Caco-2 (cell line): ENCODE measurements at regions not wholly inside any gene's neighbourhood (a gene's known extent, or its start where the extent isn't known, plus 50 kb on each side); places are given as distances from the start of the nearest gene placed in this dataset.
A peak's percentile ranks its signal among the peaks of the same experiment; 100 is the strongest.

Experiments
- BruUV-seq: library from RNA; stranded (reverse); fragments of 400-500 nt; replicated peaks from 2 replicates; lab custom pipeline; 2021; lab: Mats Ljungman, UMichigan
- CTCF ChIA-PET: fragments of 300-600 bp; sonication (Branson Sonifier 250); formaldehyde crosslinking; loops from one replicate; lab custom pipeline; 2022; ENCODE audit warnings: antibody characterized with exemption; lab: Charles Lee
- POLR2A ChIA-PET: fragments of 300-600 bp; sonication (Branson Sonifier 250); formaldehyde crosslinking; loops from one replicate; lab custom pipeline; 2022; ENCODE audit warnings: antibody characterized with exemption; lab: Charles Lee
- DNase-seq, 2 experiments: peaks; one replicate each; pipeline versions ENCODE4 v3.0.0 to v3.0.0-alpha.2; 2020 to 2022
- H3K27me3 ChIP-seq: replicated peaks from 2 replicates; pipeline ENCODE4 v1.6.0; 2011; ENCODE audit warnings: low read length; ENCODE audit not compliant: control insufficient read depth, insufficient read depth
- H3K36me3 ChIP-seq: 2 replicates; pipeline ENCODE4 v1.5.1; 2011; ENCODE audit warnings: low read length; ENCODE audit not compliant: control insufficient read depth, insufficient read depth
- H3K4me1 ChIP-seq: fragments of 250-450 bp; sonication (Bioruptor Pico); 2 replicates; pipeline ENCODE4 v1.5.1; 2020; ENCODE audit warnings: mild to moderate bottlenecking
- H3K4me3 ChIP-seq: 2 replicates; pipeline ENCODE4 v1.5.1; 2011; ENCODE audit warnings: low read depth, mild to moderate bottlenecking, control low read depth, low read length
- H3K9me3 ChIP-seq: fragments of 250-450 bp; sonication (Bioruptor Pico); 2 replicates; pipeline ENCODE4 v1.5.1; 2020; ENCODE audit warnings: mild to moderate bottlenecking, moderate library complexity
- H3K27ac Mint-ChIP-seq: one replicate; pipeline ENCODE4 v1.8.0; 2022; ENCODE audit warnings: mixed read lengths; ENCODE audit not compliant: unreplicated experiment
- H3K27me3 Mint-ChIP-seq: one replicate; pipeline ENCODE4 v1.8.0; 2022; ENCODE audit warnings: mixed read lengths; ENCODE audit not compliant: insufficient read depth, unreplicated experiment
- H3K36me3 Mint-ChIP-seq: one replicate; pipeline ENCODE4 v1.8.0; 2022; ENCODE audit warnings: mild to moderate bottlenecking, mixed read lengths; ENCODE audit not compliant: insufficient read depth, unreplicated experiment
- H3K4me1 Mint-ChIP-seq: one replicate; pipeline ENCODE4 v1.8.0; 2022; ENCODE audit warnings: low read depth, mixed read lengths; ENCODE audit not compliant: unreplicated experiment
- H3K4me3 Mint-ChIP-seq: one replicate; pipeline ENCODE4 v1.8.0; 2022; ENCODE audit warnings: mild to moderate bottlenecking, moderate library complexity, mixed read lengths; ENCODE audit not compliant: unreplicated experiment
- H3K9me3 Mint-ChIP-seq: one replicate; pipeline ENCODE4 v1.8.0; 2022; ENCODE audit warnings: mixed read lengths; ENCODE audit not compliant: unreplicated experiment
- CTCF ChIP-seq, 2 experiments: fragments of 200-600 bp in 1 of 2; IDR thresholded peaks; 1 replicate in 1 of 2; 2 replicates in 1 of 2; pipeline versions ENCODE4 v1.5.1 to v1.8.0; 2011 to 2022; ENCODE audit warnings: antibody characterized with exemption in 1 of 2, control low read depth in 1 of 2, inconsistent platforms in 1 of 2, low read depth in 1 of 2, low read length in 1 of 2, mild to moderate bottlenecking in 1 of 2, moderate library complexity in 1 of 2; ENCODE audit not compliant: insufficient read depth in 1 of 2, severe bottlenecking in 1 of 2, unreplicated experiment in 1 of 2
- intact Hi-C: fragments of 100-400 bp; cut with micrococcal nuclease; formaldehyde crosslinking; loops from one replicate; pipeline ENCODE4 v1.10.0; 2022; ENCODE audit not compliant: unreplicated experiment

- peaks cover under 1% of the 10 kb centered on the region for H3K36me3 Mint-ChIP-seq
Observed at GRCh38 chr7:13352677-13353076, 636.8 kb downstream of the ETV1 start.

GRCh38 chr7:13359656-13360055, 629.8 kb downstream of the ETV1 start:
- H3K36me3 Mint-ChIP-seq: no peaks in the 10 kb centered on the region
- no peaks in the 10 kb centered on the region for H3K9me3 Mint-ChIP-seq
- no peak for TF ChIP-seq CTCF (IDR thresholded peaks at IDR 0.05; ENCODE audit: insufficient read depth in 1 of 2, low read depth in 1 of 2, low read length in 1 of 2, severe bottlenecking in 1 of 2, unreplicated experiment in 1 of 2)
- BruUV-seq: no TSS peak
- no peak overlapping the region for H3K4me3 ChIP-seq
- ChIA-PET POLR2A (no interaction called here), CTCF (interaction anchor here (0.6 kb wide), 1 partner anchor 556 kb away, joined by 4 read pairs; no protein-coding TSS in a partner anchor)
- DNase-seq: peak in 1 of 2 experiments; percentile 5
- H3K9me3 ChIP-seq: no peaks in the 10 kb centered on the region
- no peaks in the 10 kb centered on the region for H3K27me3 Mint-ChIP-seq
- no peaks in the 10 kb centered on the region for H3K27me3 ChIP-seq
- H3K4me1 ChIP-seq: no peaks in the 10 kb centered on the region
- H3K27ac Mint-ChIP-seq: no peak overlapping the region
- H3K36me3 ChIP-seq: no peaks in the 10 kb centered on the region
- intact Hi-C loops: no loop called here
- no peaks in the 10 kb centered on the region for H3K4me1 Mint-ChIP-seq
- H3K4me3 Mint-ChIP-seq: no peak overlapping the region

More at GRCh38 chr7:13352677-13353076, 636.8 kb downstream of the ETV1 start:
- H3K36me3 ChIP-seq: no peaks in the 10 kb centered on the region
- no peaks in the 10 kb centered on the region for H3K27me3 ChIP-seq
- no peak for DNase-seq
- intact Hi-C loops: no loop called here
- ChIA-PET POLR2A (no interaction called here), CTCF (no interaction called here)
- H3K4me3 ChIP-seq: no peak overlapping the region
- Mint-ChIP-seq H3K27me3 (no peaks in the 10 kb centered on the region), H3K27ac (no peak overlapping the region), H3K4me3 (no peak overlapping the region), H3K9me3 (no peaks in the 10 kb centered on the region), H3K4me1 (no peaks in the 10 kb centered on the region)
- BruUV-seq: no TSS peak
- H3K4me1 ChIP-seq: no peaks in the 10 kb centered on the region
- H3K9me3 ChIP-seq: no peaks in the 10 kb centered on the region
- no peak for TF ChIP-seq CTCF (IDR thresholded peaks at IDR 0.05; ENCODE audit: insufficient read depth in 1 of 2, low read depth in 1 of 2, low read length in 1 of 2, severe bottlenecking in 1 of 2, unreplicated experiment in 1 of 2)

- no peak for TF ChIP-seq CTCF (IDR thresholded peaks at IDR 0.05; ENCODE audit: insufficient read depth in 1 of 2, low read depth in 1 of 2, low read length in 1 of 2, severe bottlenecking in 1 of 2, unreplicated experiment in 1 of 2)
Observed at GRCh38 chr7:13386741-13387140, 602.7 kb downstream of the ETV1 start.

More at GRCh38 chr7:13386741-13387140, 602.7 kb downstream of the ETV1 start:
- no peak overlapping the region for H3K4me3 ChIP-seq
- intact Hi-C loops: no loop called here
- no peaks in the 10 kb centered on the region for H3K4me1 ChIP-seq
- H3K36me3 ChIP-seq: no peaks in the 10 kb centered on the region
- Mint-ChIP-seq H3K4me3 (no peak overlapping the region), H3K27ac (no peak overlapping the region), H3K27me3 (no peaks in the 10 kb centered on the region), H3K9me3 (no peaks in the 10 kb centered on the region), H3K36me3 (no peaks in the 10 kb centered on the region), H3K4me1 (no peaks in the 10 kb centered on the region)
- no peaks in the 10 kb centered on the region for H3K27me3 ChIP-seq
- no peak for DNase-seq
- no peaks in the 10 kb centered on the region for H3K9me3 ChIP-seq
- POLR2A ChIA-PET: no interaction called here
- BruUV-seq: no TSS peak
- CTCF ChIA-PET: no interaction called here
